Muscle layer of colon (tissue), 2 donors: ENCODE measurements at regions not wholly inside any gene's neighbourhood (a gene's known extent, or its start where the extent isn't known, plus 50 kb on each side); places are given as distances from the start of the nearest gene placed in this dataset.

ENCODE experiments used
- H3K27ac ChIP-seq: one replicate; pipeline ENCODE4 v1.7.0; 2013; ENCODE audit warnings: low read depth, mild to moderate bottlenecking, low read length, moderate library complexity
- H3K27me3 ChIP-seq, 2 donors: one replicate each; pipeline ENCODE4 v1.7.0; 2013; ENCODE audit warnings: low read length in 2 of 2, mild to moderate bottlenecking in 2 of 2; ENCODE audit not compliant: insufficient read depth in 2 of 2, control insufficient read depth in 1 of 2
- H3K36me3 ChIP-seq: one replicate; pipeline ENCODE4 v1.7.0; 2013; ENCODE audit warnings: mild to moderate bottlenecking, low read length; ENCODE audit not compliant: insufficient read depth
- H3K4me1 ChIP-seq: one replicate; pipeline ENCODE4 v1.7.0; 2013; ENCODE audit warnings: mild to moderate bottlenecking, low read length; ENCODE audit not compliant: insufficient read depth
- H3K4me3 ChIP-seq, 2 donors: one replicate each; pipeline ENCODE4 v1.7.0; 2013; ENCODE audit warnings: low read length in 2 of 2, low read depth in 1 of 2, mild to moderate bottlenecking in 1 of 2, moderate library complexity in 1 of 2
- H3K9ac ChIP-seq: one replicate; pipeline ENCODE4 v1.7.0; 2013; ENCODE audit warnings: low read length
- H3K9me3 ChIP-seq: one replicate; pipeline ENCODE4 v1.7.0; 2013; ENCODE audit warnings: mild to moderate bottlenecking, low read length
- donor health status: abdominal sarcoma.
- donor health status: Adenocarcinoma of cecum.

GRCh38 chr6:104599821-104600638 is 259.7 kb downstream of the HACE1 start:
- Histone ChIP-seq H3K27me3 (no peaks in the 10 kb centered on the region), H3K9me3 (no peaks in the 10 kb centered on the region), H3K27ac (no peak overlapping the region), H3K4me3 (no peak overlapping the region), H3K9ac (no peak overlapping the region), H3K36me3 (no peaks in the 10 kb centered on the region), H3K4me1 (no peaks in the 10 kb centered on the region)

GRCh38 chr6:104597541-104598050 is 262.1 kb downstream of the HACE1 start:
- Histone ChIP-seq H3K4me3 (no peak overlapping the region), H3K9ac (no peak overlapping the region), H3K4me1 (no peaks in the 10 kb centered on the region), H3K36me3 (no peaks in the 10 kb centered on the region), H3K27ac (no peak overlapping the region), H3K27me3 (no peaks in the 10 kb centered on the region), H3K9me3 (no peaks in the 10 kb centered on the region)

GRCh38 chr6:104596091-104596490 is 263.6 kb downstream of the HACE1 start:
- Histone ChIP-seq H3K9me3 (no peaks in the 10 kb centered on the region), H3K4me1 (no peaks in the 10 kb centered on the region), H3K4me3 (no peak overlapping the region), H3K36me3 (no peaks in the 10 kb centered on the region), H3K9ac (no peak overlapping the region), H3K27me3 (no peaks in the 10 kb centered on the region), H3K27ac (no peak overlapping the region)

- no peaks in the 10 kb centered on the region for H3K27me3 ChIP-seq
- H3K4me1 ChIP-seq: no peaks in the 10 kb centered on the region
- H3K4me3 ChIP-seq: no peak overlapping the region
- H3K9ac ChIP-seq: no peak overlapping the region
- H3K9me3 ChIP-seq: no peaks in the 10 kb centered on the region
- no peaks in the 10 kb centered on the region for H3K36me3 ChIP-seq
- no peak overlapping the region for H3K27ac ChIP-seq
Measured at GRCh38 chr6:104595311-104595820, 264.4 kb downstream of the HACE1 start.

- H3K4me1 ChIP-seq: no peaks in the 10 kb centered on the region
- no peak overlapping the region for H3K27ac ChIP-seq
- H3K9me3 ChIP-seq: no peaks in the 10 kb centered on the region
- no peaks in the 10 kb centered on the region for H3K36me3 ChIP-seq
- no peak overlapping the region for H3K4me3 ChIP-seq
- H3K27me3 ChIP-seq: no peaks in the 10 kb centered on the region
- no peak overlapping the region for H3K9ac ChIP-seq
Measured at GRCh38 chr6:104591573-104592334, 268.0 kb downstream of the HACE1 start.

GRCh38 chr6:104589940-104590339 is 269.8 kb downstream of the HACE1 start:
- H3K9ac ChIP-seq: no peak overlapping the region
- no peak overlapping the region for H3K4me3 ChIP-seq
- no peak overlapping the region for H3K27ac ChIP-seq
- H3K36me3 ChIP-seq: no peaks in the 10 kb centered on the region
- no peaks in the 10 kb centered on the region for H3K27me3 ChIP-seq
- H3K9me3 ChIP-seq: no peaks in the 10 kb centered on the region
- no peaks in the 10 kb centered on the region for H3K4me1 ChIP-seq

- Histone ChIP-seq H3K4me3 (no peak overlapping the region), H3K36me3 (no peaks in the 10 kb centered on the region), H3K9me3 (no peaks in the 10 kb centered on the region), H3K4me1 (no peaks in the 10 kb centered on the region), H3K9ac (no peak overlapping the region), H3K27ac (no peak overlapping the region), H3K27me3 (no peaks in the 10 kb centered on the region)
Measured at GRCh38 chr6:104585646-104586045, 274.1 kb downstream of the HACE1 start.

GRCh38 chr6:104580452-104580851 is 279.3 kb downstream of the HACE1 start:
- Histone ChIP-seq H3K9ac (no peak overlapping the region), H3K9me3 (no peaks in the 10 kb centered on the region), H3K27me3 (no peaks in the 10 kb centered on the region), H3K27ac (no peak overlapping the region), H3K4me1 (no peaks in the 10 kb centered on the region), H3K36me3 (no peaks in the 10 kb centered on the region), H3K4me3 (no peak overlapping the region)

GRCh38 chr6:104579310-104579863 is 280.3 kb downstream of the HACE1 start:
- Histone ChIP-seq H3K4me3 (no peak overlapping the region), H3K27ac (no peak overlapping the region), H3K36me3 (no peaks in the 10 kb centered on the region), H3K9ac (no peak overlapping the region), H3K27me3 (no peaks in the 10 kb centered on the region), H3K4me1 (no peaks in the 10 kb centered on the region), H3K9me3 (no peaks in the 10 kb centered on the region)

- Histone ChIP-seq H3K4me3 (no peak overlapping the region), H3K9me3 (no peaks in the 10 kb centered on the region), H3K4me1 (no peaks in the 10 kb centered on the region), H3K27ac (no peak overlapping the region), H3K27me3 (no peaks in the 10 kb centered on the region), H3K36me3 (no peaks in the 10 kb centered on the region), H3K9ac (no peak overlapping the region)
Measured at GRCh38 chr6:104575536-104575935, 284.2 kb downstream of the HACE1 start.

- Histone ChIP-seq H3K27me3 (no peaks in the 10 kb centered on the region), H3K9ac (no peak overlapping the region), H3K4me3 (no peak overlapping the region), H3K4me1 (no peaks in the 10 kb centered on the region), H3K27ac (no peak overlapping the region), H3K36me3 (no peaks in the 10 kb centered on the region), H3K9me3 (peaks cover 3% of the 10 kb centered on the region)
Measured at GRCh38 chr6:104574135-104574750, 285.5 kb downstream of the HACE1 start.
